Liver (tissue), 3 donors: ENCODE measurements at regions not wholly inside any gene's neighbourhood (a gene's known extent, or its start where the extent isn't known, plus 50 kb on each side); places are given as distances from the start of the nearest gene placed in this dataset.

ENCODE experiments used
- CTCF ChIP-seq: fragments of 150-350 bp; IDR thresholded peaks from 2 replicates; pipeline ENCODE4 v1.5.1; 2017; ENCODE audit warnings: improper control_type of control experiment, low read depth, low read length; ENCODE audit not compliant: missing input control
- EGR1 ChIP-seq, 2 donors: IDR thresholded peaks; 2 replicates each; pipeline ENCODE4 v1.6.1; 2016 to 2018; ENCODE audit warnings: antibody characterized with exemption in 2 of 2, low read depth in 2 of 2
- FOXA1 ChIP-seq: IDR thresholded peaks from 2 replicates; pipeline ENCODE4 v1.6.1; 2016; ENCODE audit warnings: antibody characterized with exemption
- HNF4A ChIP-seq, 2 donors: conservative IDR thresholded peaks; 2 replicates each; pipeline ENCODE4 v1.6.1; 2016; ENCODE audit warnings: antibody characterized with exemption in 2 of 2, mild to moderate bottlenecking in 2 of 2
- JUND ChIP-seq, 2 donors: IDR thresholded peaks; 2 replicates each; pipeline ENCODE4 v1.6.1; 2016; ENCODE audit warnings: antibody characterized with exemption in 2 of 2
- MAX ChIP-seq: IDR thresholded peaks from 2 replicates; pipeline ENCODE4 v1.6.1; 2016; ENCODE audit warnings: antibody characterized with exemption
- RAD21 ChIP-seq, 2 donors: IDR thresholded peaks; 2 replicates each; pipeline ENCODE4 v1.6.1; 2016; ENCODE audit warnings: antibody characterized with exemption in 2 of 2, mild to moderate bottlenecking in 2 of 2
- REST ChIP-seq: IDR thresholded peaks from 2 replicates; pipeline ENCODE4 v1.6.1; 2016; ENCODE audit warnings: antibody characterized with exemption, mild to moderate bottlenecking
- RXRA ChIP-seq, 2 donors: IDR thresholded peaks; 2 replicates each; pipeline ENCODE4 v1.6.1; 2017 to 2018; ENCODE audit warnings: antibody characterized with exemption in 2 of 2, mild to moderate bottlenecking in 1 of 2
- SP1 ChIP-seq: IDR thresholded peaks from 2 replicates; pipeline ENCODE4 v1.6.1; 2018; ENCODE audit warnings: antibody characterized with exemption, mild to moderate bottlenecking
- TAF1 ChIP-seq: conservative IDR thresholded peaks from 2 replicates; pipeline ENCODE4 v1.6.1; 2016; ENCODE audit warnings: antibody characterized with exemption, mild to moderate bottlenecking
- donor health status: healthy.
- donor health status: healthy.

DNA sequence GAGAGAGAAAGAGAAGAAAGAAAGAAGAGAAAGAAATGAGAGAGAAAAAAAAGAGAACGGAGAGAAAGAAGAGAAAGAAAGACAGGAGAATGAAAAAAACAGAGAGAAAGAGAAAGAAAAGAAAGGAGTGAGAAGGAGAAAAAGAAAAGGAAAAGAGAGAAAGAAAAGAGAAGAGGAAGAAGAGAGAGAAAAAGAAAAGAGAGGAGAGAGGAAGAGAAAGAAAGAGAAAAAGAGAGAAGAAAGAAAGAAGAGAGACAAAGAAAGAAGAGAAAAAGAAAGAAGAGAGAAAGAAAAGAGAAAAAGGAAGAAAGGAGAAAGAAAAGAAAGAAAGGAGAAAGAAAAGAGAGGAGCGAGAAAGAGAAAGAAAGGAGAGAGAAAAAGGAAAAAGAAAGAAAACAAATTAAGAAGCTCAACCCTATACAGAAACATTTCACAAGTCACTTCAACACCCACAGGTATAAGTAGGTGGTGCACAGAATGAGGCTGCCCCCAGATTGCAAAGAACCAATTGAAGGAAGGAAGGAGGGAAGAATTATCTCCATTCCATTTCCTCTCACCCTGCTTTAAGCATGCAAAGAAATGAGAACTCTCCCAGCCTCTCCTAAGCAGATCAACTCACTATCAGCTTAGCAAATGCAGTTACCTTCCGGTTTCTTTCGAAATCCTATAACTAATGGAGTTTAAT, 98.8 kb upstream of the CACNA1A start:
- TF ChIP-seq CTCF (no peak), MAX (no peak), EGR1 (IDR thresholded peaks at IDR 0.05; ENCODE audit: low read depth in 2 of 2) (no peak), JUND (IDR thresholded peaks at IDR 0.05) (no peak), HNF4A (conservative IDR thresholded peaks at IDR 0.05) (no peak), SP1 (no peak), REST (no peak), TAF1 (no peak), RXRA (IDR thresholded peaks at IDR 0.05) (no peak), FOXA1 (no peak), RAD21 (IDR thresholded peaks at IDR 0.05) (no peak)
